ENCODE measurements at regions not wholly inside any gene's neighbourhood (a gene's known extent, or its start where the extent isn't known, plus 50 kb on each side); places are given as distances from the start of the nearest gene placed in this dataset.
A peak's percentile ranks its signal among the peaks of the same experiment; 100 is the strongest.

DNA sequence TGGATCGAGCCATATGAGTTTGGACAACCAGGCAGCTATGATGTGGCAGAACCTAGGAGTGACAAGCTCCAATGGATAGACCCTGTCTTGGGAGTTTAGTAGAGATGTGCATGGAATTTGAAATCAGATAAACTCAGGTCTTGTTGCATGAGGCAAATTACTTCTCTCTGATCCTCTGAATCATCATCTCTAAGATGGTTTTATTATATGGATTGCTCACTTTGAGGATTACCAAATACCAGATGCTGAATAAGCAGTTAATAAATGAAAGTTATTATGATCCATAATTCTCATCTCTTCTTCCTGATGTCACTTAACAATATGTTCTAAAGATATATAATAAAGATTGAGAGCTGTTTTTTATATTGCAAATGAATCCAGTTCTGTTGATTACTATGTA, 622.2 kb downstream of the NTRK3 start:
- no CpG with 5 or more reads among the region's 1 CpG for WGBS (ENCODE audit: extremely low coverage, insufficient coverage, low lambda C conversion rate)
- H3K18ac ChIP-seq (ENCODE audit: low read length) = no peak overlapping the region

DNA sequence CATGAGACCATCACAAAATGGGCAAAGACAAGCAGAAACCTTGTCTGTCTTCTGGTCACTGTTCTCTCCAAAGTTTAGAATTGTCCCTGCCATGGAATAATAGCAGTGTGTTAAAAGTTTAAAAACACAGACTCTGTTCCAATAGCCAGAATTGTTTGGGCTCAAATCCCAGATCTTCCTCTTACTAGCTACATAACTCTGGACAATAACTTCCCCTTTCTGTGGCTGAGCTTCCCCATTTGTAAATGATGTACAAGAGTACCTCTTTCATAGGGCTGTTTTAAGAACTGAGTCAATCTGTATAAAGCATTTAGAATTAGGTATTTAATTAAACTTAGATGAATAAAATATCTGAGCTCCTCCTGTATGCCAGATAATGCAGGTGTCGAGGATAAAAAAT, 623.0 kb downstream of the NTRK3 start:
- H3K36me3 ChIP-seq (ENCODE audit: control insufficient read depth, insufficient read depth, low read length) = no peaks in the 10 kb centered on the region
- WGBS (ENCODE audit: extremely low coverage, insufficient coverage, low lambda C conversion rate) = no CpG with 5 or more reads among the region's 1 CpG
- H2AK5ac ChIP-seq (ENCODE audit: low read length) = no peak overlapping the region
- H4K5ac ChIP-seq (ENCODE audit: low read length) = no peak overlapping the region
- peaks cover 4% of the 10 kb centered on the region for H3K27me3 ChIP-seq (ENCODE audit: insufficient read depth, low read length, poor library complexity)
- H3K27ac ChIP-seq (ENCODE audit: low read depth, low read length) = no peak overlapping the region
- no peak overlapping the region for H3K4me3 ChIP-seq (ENCODE audit: low read length)
- DNase-seq = no peak
- H3K4me2 ChIP-seq (ENCODE audit: low read length) = no peak overlapping the region
- H3K56ac ChIP-seq (ENCODE audit: low read length) = no peak overlapping the region
- H3K79me1 ChIP-seq (ENCODE audit: low read length) = no peaks in the 10 kb centered on the region
- H2BK5ac ChIP-seq (ENCODE audit: low read length) = no peak overlapping the region
- H2BK15ac ChIP-seq (replicated peaks; ENCODE audit: low read depth) = no peak overlapping the region
- H3K4ac ChIP-seq (ENCODE audit: low read depth, low read length) = no peak overlapping the region
- H3K9ac ChIP-seq (ENCODE audit: low read length) = no peak overlapping the region
- H3K4me1 ChIP-seq (ENCODE audit: control insufficient read depth, low read depth, low read length) = no peaks in the 10 kb centered on the region
- no peak overlapping the region for H3K18ac ChIP-seq (ENCODE audit: low read length)
- H2BK120ac ChIP-seq (ENCODE audit: low read depth, low read length) = no peak overlapping the region
- no peaks in the 10 kb centered on the region for H3K79me2 ChIP-seq (ENCODE audit: control insufficient read depth, insufficient read depth, low read length)
- H3K23ac ChIP-seq (ENCODE audit: low read length) = no peak overlapping the region
- H4K8ac ChIP-seq (ENCODE audit: low read depth, low read length) = no peak overlapping the region

More for the DNA sequence above, 622.2 kb downstream of the NTRK3 start:
- H3K4me3 ChIP-seq (ENCODE audit: low read length) = no peak overlapping the region
- H2AK5ac ChIP-seq (ENCODE audit: low read length) = no peak overlapping the region
- no peak overlapping the region for H3K4ac ChIP-seq (ENCODE audit: low read depth, low read length)
- peaks cover 4% of the 10 kb centered on the region for H3K27me3 ChIP-seq (ENCODE audit: insufficient read depth, low read length, poor library complexity)
- H4K8ac ChIP-seq (ENCODE audit: low read depth, low read length) = no peak overlapping the region
- H3K36me3 ChIP-seq (ENCODE audit: control insufficient read depth, insufficient read depth, low read length) = no peaks in the 10 kb centered on the region
- H3K27ac ChIP-seq (ENCODE audit: low read depth, low read length) = no peak overlapping the region
- no peak overlapping the region for H3K56ac ChIP-seq (ENCODE audit: low read length)
- H3K9ac ChIP-seq (ENCODE audit: low read length) = no peak overlapping the region
- no peaks in the 10 kb centered on the region for H3K79me1 ChIP-seq (ENCODE audit: low read length)
- no peak overlapping the region for H2BK5ac ChIP-seq (ENCODE audit: low read length)
- no peak overlapping the region for H3K4me2 ChIP-seq (ENCODE audit: low read length)
- no peak overlapping the region for H2BK15ac ChIP-seq (replicated peaks; ENCODE audit: low read depth)
- H3K79me2 ChIP-seq (ENCODE audit: control insufficient read depth, insufficient read depth, low read length) = no peaks in the 10 kb centered on the region
- H3K23ac ChIP-seq (ENCODE audit: low read length) = no peak overlapping the region
- peaks cover 6% of the 10 kb centered on the region for H3K4me1 ChIP-seq (ENCODE audit: control insufficient read depth, low read depth, low read length)
- no peak overlapping the region for H4K5ac ChIP-seq (ENCODE audit: low read length)
- DNase-seq = no peak
- H2BK120ac ChIP-seq (ENCODE audit: low read depth, low read length) = no peak overlapping the region

DNA sequence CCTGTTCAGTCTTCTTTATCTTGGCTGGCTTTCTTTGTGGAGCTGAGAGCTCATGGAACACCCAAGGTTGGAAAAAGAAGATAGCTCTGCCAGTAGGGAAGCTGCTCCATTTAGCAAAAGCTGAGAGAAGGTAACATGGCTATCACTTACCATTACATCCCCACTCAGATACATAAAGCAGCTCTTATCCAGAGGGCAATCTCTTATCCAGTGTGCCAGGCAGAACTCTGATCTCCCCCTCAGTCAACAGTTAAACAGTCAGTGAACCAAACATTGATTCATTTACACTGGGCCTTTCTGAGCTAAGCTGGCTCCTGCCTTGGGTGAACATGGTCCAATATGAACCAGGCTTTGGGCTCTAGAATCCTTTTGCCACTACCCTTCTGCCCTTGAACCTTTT, 624.2 kb downstream of the NTRK3 start:
- Histone ChIP-seq H3K9ac (ENCODE audit: low read length) (no peak overlapping the region), H4K5ac (ENCODE audit: low read length) (no peak overlapping the region), H2BK15ac (replicated peaks; ENCODE audit: low read depth) (no peak overlapping the region), H3K79me2 (ENCODE audit: control insufficient read depth, insufficient read depth, low read length) (no peaks in the 10 kb centered on the region), H4K8ac (ENCODE audit: low read depth, low read length) (no peak overlapping the region), H2BK120ac (ENCODE audit: low read depth, low read length) (no peak overlapping the region), H3K79me1 (ENCODE audit: low read length) (no peaks in the 10 kb centered on the region), H2BK5ac (ENCODE audit: low read length) (no peak overlapping the region), H3K18ac (ENCODE audit: low read length) (no peak overlapping the region), H3K23ac (ENCODE audit: low read length) (no peak overlapping the region), H3K56ac (ENCODE audit: low read length) (no peak overlapping the region), H3K27ac (ENCODE audit: low read depth, low read length) (no peak overlapping the region), H3K36me3 (ENCODE audit: control insufficient read depth, insufficient read depth, low read length) (no peaks in the 10 kb centered on the region), H3K4me2 (ENCODE audit: low read length) (no peak overlapping the region), H3K4me1 (ENCODE audit: control insufficient read depth, low read depth, low read length) (no peaks in the 10 kb centered on the region), H3K27me3 (ENCODE audit: insufficient read depth, low read length, poor library complexity) (peaks cover 4% of the 10 kb centered on the region), H3K4me3 (ENCODE audit: low read length) (no peak overlapping the region), H3K4ac (ENCODE audit: low read depth, low read length) (no peak overlapping the region), H2AK5ac (ENCODE audit: low read length) (no peak overlapping the region)
- no peak for DNase-seq

DNA sequence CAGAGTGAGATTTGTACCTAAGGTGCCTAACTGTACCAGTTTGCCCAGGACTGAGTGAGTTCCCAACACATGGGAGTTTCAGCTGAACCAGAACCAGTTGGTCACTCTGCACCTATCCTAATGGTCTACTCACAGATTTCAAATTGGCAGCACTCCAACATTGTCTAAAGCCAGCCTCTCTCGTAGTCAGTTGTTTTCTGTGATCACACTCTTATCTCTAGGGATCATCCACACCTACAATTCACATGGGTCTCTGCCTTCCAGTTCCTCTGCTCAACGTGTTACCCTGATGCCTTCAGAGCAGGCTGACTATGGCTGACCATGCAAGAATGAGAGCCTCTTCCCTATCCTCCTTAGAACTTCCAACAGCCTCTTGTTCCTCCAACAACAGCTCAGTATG, 624.8 kb downstream of the NTRK3 start:
- Histone ChIP-seq H3K4me2 (ENCODE audit: low read length) (no peak overlapping the region), H3K79me2 (ENCODE audit: control insufficient read depth, insufficient read depth, low read length) (no peaks in the 10 kb centered on the region), H3K36me3 (ENCODE audit: control insufficient read depth, insufficient read depth, low read length) (no peaks in the 10 kb centered on the region), H3K23ac (ENCODE audit: low read length) (no peak overlapping the region), H2BK120ac (ENCODE audit: low read depth, low read length) (no peak overlapping the region), H3K18ac (ENCODE audit: low read length) (no peak overlapping the region), H2BK15ac (replicated peaks; ENCODE audit: low read depth) (no peak overlapping the region), H3K4me3 (ENCODE audit: low read length) (no peak overlapping the region), H3K9ac (ENCODE audit: low read length) (no peak overlapping the region), H3K27me3 (ENCODE audit: insufficient read depth, low read length, poor library complexity) (peaks cover 9% of the 10 kb centered on the region), H2BK5ac (ENCODE audit: low read length) (no peak overlapping the region), H3K4ac (ENCODE audit: low read depth, low read length) (no peak overlapping the region), H3K56ac (ENCODE audit: low read length) (no peak overlapping the region), H4K8ac (ENCODE audit: low read depth, low read length) (no peak overlapping the region), H3K4me1 (ENCODE audit: control insufficient read depth, low read depth, low read length) (no peaks in the 10 kb centered on the region), H2AK5ac (ENCODE audit: low read length) (no peak overlapping the region), H3K79me1 (ENCODE audit: low read length) (no peaks in the 10 kb centered on the region), H4K5ac (ENCODE audit: low read length) (no peak overlapping the region), H3K27ac (ENCODE audit: low read depth, low read length) (no peak overlapping the region)
- no CpG with 5 or more reads among the region's 2 CpGs for WGBS (ENCODE audit: extremely low coverage, insufficient coverage, low lambda C conversion rate)
- DNase-seq = no peak

DNA sequence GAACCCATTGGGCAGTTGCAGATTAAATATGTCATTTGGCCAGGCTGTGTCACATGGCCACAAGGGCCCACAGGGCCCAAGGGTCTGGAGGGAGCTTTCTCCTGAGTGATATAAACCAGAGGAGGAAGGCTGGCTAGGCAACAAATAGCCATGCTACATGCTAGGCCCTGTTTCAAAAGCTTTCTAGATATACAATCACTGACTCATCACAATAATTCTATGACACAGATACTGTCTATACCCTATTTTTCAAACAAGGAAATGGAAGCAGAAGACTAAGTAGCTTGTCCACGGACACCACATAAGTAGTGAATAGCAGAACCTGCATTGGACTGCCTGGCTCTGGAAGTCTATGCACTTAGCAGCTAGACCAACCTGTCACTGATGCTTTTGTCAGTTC, 625.4 kb downstream of the NTRK3 start:
- Histone ChIP-seq H3K4me3 (ENCODE audit: low read length) (no peak overlapping the region), H2BK5ac (ENCODE audit: low read length) (no peak overlapping the region), H3K79me2 (ENCODE audit: control insufficient read depth, insufficient read depth, low read length) (no peaks in the 10 kb centered on the region), H3K4ac (ENCODE audit: low read depth, low read length) (no peak overlapping the region), H3K23ac (ENCODE audit: low read length) (no peak overlapping the region), H3K27ac (ENCODE audit: low read depth, low read length) (no peak overlapping the region), H3K9ac (ENCODE audit: low read length) (no peak overlapping the region), H3K4me1 (ENCODE audit: control insufficient read depth, low read depth, low read length) (no peaks in the 10 kb centered on the region), H3K56ac (ENCODE audit: low read length) (no peak overlapping the region), H4K5ac (ENCODE audit: low read length) (no peak overlapping the region), H3K27me3 (ENCODE audit: insufficient read depth, low read length, poor library complexity) (peaks cover 10% of the 10 kb centered on the region), H3K4me2 (ENCODE audit: low read length) (no peak overlapping the region), H2BK120ac (ENCODE audit: low read depth, low read length) (no peak overlapping the region), H2AK5ac (ENCODE audit: low read length) (no peak overlapping the region), H2BK15ac (replicated peaks; ENCODE audit: low read depth) (no peak overlapping the region), H3K79me1 (ENCODE audit: low read length) (no peaks in the 10 kb centered on the region), H3K18ac (ENCODE audit: low read length) (no peak overlapping the region), H3K36me3 (ENCODE audit: control insufficient read depth, insufficient read depth, low read length) (no peaks in the 10 kb centered on the region), H4K8ac (ENCODE audit: low read depth, low read length) (no peak overlapping the region)
- DNase-seq = no peak
- no CpG with 5 or more reads among the region's 1 CpG for WGBS (ENCODE audit: extremely low coverage, insufficient coverage, low lambda C conversion rate)

DNA sequence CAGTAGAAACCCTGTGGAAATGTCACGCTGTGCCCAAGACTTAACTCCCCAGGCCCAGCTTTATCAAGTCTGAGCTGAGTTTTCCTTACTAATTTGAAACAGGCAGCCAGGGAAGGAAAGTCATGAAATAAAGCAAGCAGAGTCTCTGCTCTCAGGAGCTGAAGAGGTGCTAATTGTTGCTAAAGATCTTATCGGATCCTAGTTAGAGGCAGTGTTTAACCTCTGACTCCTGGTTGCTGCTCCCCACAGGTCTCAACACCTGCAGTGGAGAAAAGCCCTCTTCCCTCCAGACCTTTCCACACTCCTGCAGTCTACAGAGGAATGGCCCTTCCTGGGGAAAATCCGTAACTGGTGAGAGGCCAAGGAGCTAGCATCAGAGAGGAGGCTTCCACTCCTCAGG, 628.2 kb downstream of the NTRK3 start:
- no CpG with 5 or more reads among the region's 3 CpGs for WGBS (ENCODE audit: extremely low coverage, insufficient coverage, low lambda C conversion rate)
- Histone ChIP-seq H3K79me1 (ENCODE audit: low read length) (no peaks in the 10 kb centered on the region), H2BK15ac (replicated peaks; ENCODE audit: low read depth) (no peak overlapping the region), H4K5ac (ENCODE audit: low read length) (no peak overlapping the region), H3K23ac (ENCODE audit: low read length) (no peak overlapping the region), H3K4ac (ENCODE audit: low read depth, low read length) (no peak overlapping the region), H2AK5ac (ENCODE audit: low read length) (no peak overlapping the region), H2BK5ac (ENCODE audit: low read length) (no peak overlapping the region), H3K9ac (ENCODE audit: low read length) (no peak overlapping the region), H4K8ac (ENCODE audit: low read depth, low read length) (no peak overlapping the region), H3K27me3 (ENCODE audit: insufficient read depth, low read length, poor library complexity) (peaks cover 13% of the 10 kb centered on the region), H3K4me3 (ENCODE audit: low read length) (no peak overlapping the region), H3K4me1 (ENCODE audit: control insufficient read depth, low read depth, low read length) (no peaks in the 10 kb centered on the region), H2BK120ac (ENCODE audit: low read depth, low read length) (no peak overlapping the region), H3K36me3 (ENCODE audit: control insufficient read depth, insufficient read depth, low read length) (no peaks in the 10 kb centered on the region), H3K4me2 (ENCODE audit: low read length) (no peak overlapping the region), H3K18ac (ENCODE audit: low read length) (no peak overlapping the region), H3K27ac (ENCODE audit: low read depth, low read length) (no peak overlapping the region), H3K56ac (ENCODE audit: low read length) (no peak overlapping the region), H3K79me2 (ENCODE audit: control insufficient read depth, insufficient read depth, low read length) (no peaks in the 10 kb centered on the region)
- DNase-seq = peak; percentile 94

All from mesendoderm (in vitro differentiated cells).